BE2C (cell line): ENCODE measurements at regions not wholly inside any gene's neighbourhood (a gene's known extent, or its start where the extent isn't known, plus 50 kb on each side); places are given as distances from the start of the nearest gene placed in this dataset.

ENCODE experiments used
- DNase-seq: peaks from one replicate; pipeline ENCODE4 v3.0.0-alpha.2; 2020
- H3K27me3 ChIP-seq: fragments of 250-450 bp; sonication (Bioruptor Pico); 2 replicates; pipeline ENCODE4 v1.5.1; 2020; ENCODE audit warnings: mild to moderate bottlenecking
- H3K36me3 ChIP-seq: fragments of 250-450 bp; sonication (Bioruptor Pico); 2 replicates; pipeline ENCODE4 v1.5.1; 2020; ENCODE audit warnings: mild to moderate bottlenecking
- H3K4me1 ChIP-seq: fragments of 250-450 bp; sonication (Bioruptor Pico); 2 replicates; pipeline ENCODE4 v1.5.1; 2020
- H3K4me3 ChIP-seq: 2 replicates; pipeline ENCODE4 v1.5.1; 2011; ENCODE audit warnings: low read depth, low read length
- H3K9me3 ChIP-seq: fragments of 250-450 bp; sonication (Bioruptor Pico); 2 replicates; pipeline ENCODE4 v1.5.1; 2020
- CTCF ChIP-seq: IDR thresholded peaks from 2 replicates; pipeline ENCODE4 v1.5.1; 2012; ENCODE audit warnings: mild to moderate bottlenecking, low read depth, low read length

GRCh38 chr7:118802726-118803125 is 578.2 kb downstream of the ANKRD7 start:
- no peak overlapping the region for H3K4me3 ChIP-seq
- H3K9me3 ChIP-seq = no peaks in the 10 kb centered on the region
- no peaks in the 10 kb centered on the region for H3K27me3 ChIP-seq
- no peak for DNase-seq
- H3K36me3 ChIP-seq = no peaks in the 10 kb centered on the region
- TF ChIP-seq CTCF = no peak
- H3K4me1 ChIP-seq = no peaks in the 10 kb centered on the region

- Histone ChIP-seq H3K36me3 (no peaks in the 10 kb centered on the region), H3K4me3 (no peak overlapping the region), H3K9me3 (no peaks in the 10 kb centered on the region), H3K4me1 (no peaks in the 10 kb centered on the region), H3K27me3 (no peaks in the 10 kb centered on the region)
- TF ChIP-seq CTCF = no peak
- no peak for DNase-seq
Measured at GRCh38 chr7:118826246-118826645, 601.7 kb downstream of the ANKRD7 start.

- Histone ChIP-seq H3K9me3 (no peaks in the 10 kb centered on the region), H3K36me3 (no peaks in the 10 kb centered on the region), H3K4me3 (no peak overlapping the region)
Measured at GRCh38 chr7:118836933-118837332, 612.4 kb downstream of the ANKRD7 start.

GRCh38 chr7:118839515-118839914 is 615.0 kb downstream of the ANKRD7 start:
- Histone ChIP-seq H3K27me3 (no peaks in the 10 kb centered on the region), H3K36me3 (no peaks in the 10 kb centered on the region), H3K4me3 (no peak overlapping the region), H3K9me3 (no peaks in the 10 kb centered on the region), H3K4me1 (no peaks in the 10 kb centered on the region)
- DNase-seq = no peak
- TF ChIP-seq CTCF = no peak

More at GRCh38 chr7:118836933-118837332, 612.4 kb downstream of the ANKRD7 start:
- TF ChIP-seq CTCF = no peak
- Histone ChIP-seq H3K4me1 (no peaks in the 10 kb centered on the region), H3K27me3 (no peaks in the 10 kb centered on the region)
- no peak for DNase-seq

GRCh38 chr7:118843456-118843855 is 619.0 kb downstream of the ANKRD7 start:
- Histone ChIP-seq H3K9me3 (no peaks in the 10 kb centered on the region), H3K36me3 (no peaks in the 10 kb centered on the region), H3K4me3 (no peak overlapping the region), H3K27me3 (no peaks in the 10 kb centered on the region), H3K4me1 (no peaks in the 10 kb centered on the region)
- TF ChIP-seq CTCF = no peak
- no peak for DNase-seq

- Histone ChIP-seq H3K27me3 (no peaks in the 10 kb centered on the region), H3K9me3 (no peaks in the 10 kb centered on the region), H3K4me3 (no peak overlapping the region), H3K36me3 (no peaks in the 10 kb centered on the region), H3K4me1 (no peaks in the 10 kb centered on the region)
- no peak for TF ChIP-seq CTCF
- DNase-seq = no peak
Measured at GRCh38 chr7:118844748-118845147, 620.2 kb downstream of the ANKRD7 start.
